ENCODE measurements at regions not wholly inside any gene's neighbourhood (a gene's known extent, or its start where the extent isn't known, plus 50 kb on each side); places are given as distances from the start of the nearest gene placed in this dataset.

DNA sequence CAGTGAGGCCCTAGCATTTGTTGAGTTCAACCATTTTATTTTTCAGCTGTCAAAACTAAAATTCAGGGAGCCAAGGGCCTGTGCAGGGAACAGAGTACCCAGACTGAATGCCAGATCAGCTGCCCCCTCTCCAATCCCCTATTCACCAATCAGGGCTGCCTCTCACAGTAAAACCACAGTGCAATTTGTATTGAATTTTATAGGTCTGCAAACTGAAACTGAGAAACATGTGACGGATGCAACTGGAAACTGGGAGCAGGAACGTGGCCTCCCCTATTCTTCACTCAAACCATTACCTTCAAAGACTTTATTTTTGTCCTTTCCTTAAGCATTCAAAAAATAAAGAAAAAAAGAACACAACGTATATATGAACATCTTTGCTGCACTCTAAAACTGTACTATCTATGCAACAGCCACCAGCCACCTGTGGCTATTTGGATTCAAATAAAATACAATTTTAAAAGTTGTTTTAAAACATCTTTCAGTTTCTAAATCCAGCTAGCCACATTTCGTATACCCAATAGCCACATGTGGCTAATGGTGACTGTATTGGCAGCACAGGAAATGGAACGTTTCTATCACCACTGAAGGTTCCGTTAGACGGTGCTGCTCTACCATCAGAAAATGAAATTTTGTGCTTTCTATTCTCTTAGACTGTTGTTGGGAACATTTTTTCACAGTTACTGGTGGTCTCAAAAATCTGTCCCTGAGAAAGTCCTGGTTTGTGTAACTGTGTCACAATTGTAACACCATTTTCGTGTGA lies 371.3 kb upstream of the FAR2 start:
- no peaks in the 10 kb centered on the region for H3K9me3 Mint-ChIP-seq
- H3K36me3 Mint-ChIP-seq (ENCODE audit: low read depth) = no peaks in the 10 kb centered on the region
- no peak for DNase-seq
- no peaks in the 10 kb centered on the region for H3K27me3 Mint-ChIP-seq (ENCODE audit: low read depth, poor library complexity)
- H3K27ac Mint-ChIP-seq = no peak overlapping the region
- no peak overlapping the region for H3K4me3 Mint-ChIP-seq
- H3K4me1 Mint-ChIP-seq = no peaks in the 10 kb centered on the region
- TF ChIP-seq, protein P1, sequence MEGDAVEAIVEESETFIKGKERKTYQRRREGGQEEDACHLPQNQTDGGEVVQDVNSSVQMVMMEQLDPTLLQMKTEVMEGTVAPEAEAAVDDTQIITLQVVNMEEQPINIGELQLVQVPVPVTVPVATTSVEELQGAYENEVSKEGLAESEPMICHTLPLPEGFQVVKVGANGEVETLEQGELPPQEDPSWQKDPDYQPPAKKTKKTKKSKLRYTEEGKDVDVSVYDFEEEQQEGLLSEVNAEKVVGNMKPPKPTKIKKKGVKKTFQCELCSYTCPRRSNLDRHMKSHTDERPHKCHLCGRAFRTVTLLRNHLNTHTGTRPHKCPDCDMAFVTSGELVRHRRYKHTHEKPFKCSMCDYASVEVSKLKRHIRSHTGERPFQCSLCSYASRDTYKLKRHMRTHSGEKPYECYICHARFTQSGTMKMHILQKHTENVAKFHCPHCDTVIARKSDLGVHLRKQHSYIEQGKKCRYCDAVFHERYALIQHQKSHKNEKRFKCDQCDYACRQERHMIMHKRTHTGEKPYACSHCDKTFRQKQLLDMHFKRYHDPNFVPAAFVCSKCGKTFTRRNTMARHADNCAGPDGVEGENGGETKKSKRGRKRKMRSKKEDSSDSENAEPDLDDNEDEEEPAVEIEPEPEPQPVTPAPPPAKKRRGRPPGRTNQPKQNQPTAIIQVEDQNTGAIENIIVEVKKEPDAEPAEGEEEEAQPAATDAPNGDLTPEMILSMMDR (IDR thresholded peaks at IDR 0.05) = no peak

DNA sequence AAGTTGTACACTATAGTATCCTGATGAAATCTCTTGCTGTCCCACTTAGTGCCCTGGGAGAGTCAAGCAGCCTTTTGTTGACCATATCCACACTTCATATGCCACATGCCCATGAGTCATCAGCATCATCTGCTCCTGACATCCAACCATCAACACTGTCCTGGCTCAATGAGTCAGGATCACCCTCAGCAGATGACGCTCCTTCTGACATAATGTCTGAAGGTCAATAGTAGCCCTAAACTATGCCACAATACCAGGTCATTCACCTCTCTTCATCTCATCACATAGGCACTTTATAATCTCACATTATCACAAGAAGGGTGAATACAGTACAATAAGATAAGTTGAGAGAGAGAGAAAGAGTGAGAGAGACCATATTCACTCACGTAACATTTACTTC lies 369.0 kb upstream of the FAR2 start:
- no peaks in the 10 kb centered on the region for H3K9me3 Mint-ChIP-seq
- no peak for DNase-seq
- TF ChIP-seq, protein P1 (IDR thresholded peaks at IDR 0.05) = no peak
- H3K4me3 Mint-ChIP-seq = no peak overlapping the region
- H3K27me3 Mint-ChIP-seq (ENCODE audit: low read depth, poor library complexity) = no peaks in the 10 kb centered on the region
- no peak overlapping the region for H3K27ac Mint-ChIP-seq
- no peaks in the 10 kb centered on the region for H3K36me3 Mint-ChIP-seq (ENCODE audit: low read depth)
- no peaks in the 10 kb centered on the region for H3K4me1 Mint-ChIP-seq

DNA sequence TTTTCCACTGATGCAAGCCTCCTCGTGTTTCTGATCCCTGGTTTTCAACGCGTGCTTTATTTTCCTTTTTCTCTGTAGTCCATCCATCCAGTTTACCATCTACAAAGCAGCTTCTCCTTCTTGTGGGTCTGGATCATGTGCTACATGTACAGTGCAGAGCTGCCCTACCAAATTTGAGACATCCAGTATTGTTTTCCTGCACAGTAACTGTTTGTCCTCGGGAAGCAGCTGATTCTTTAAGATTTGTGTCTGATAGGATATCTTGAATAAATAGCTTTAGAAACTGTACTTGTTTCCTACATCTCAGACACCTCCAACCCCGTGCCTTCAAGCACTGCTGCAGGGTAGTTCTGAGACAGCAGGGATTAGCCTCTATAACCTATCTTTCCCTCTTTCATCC lies 368.1 kb upstream of the FAR2 start:
- no peak overlapping the region for H3K4me3 Mint-ChIP-seq
- no peaks in the 10 kb centered on the region for H3K36me3 Mint-ChIP-seq (ENCODE audit: low read depth)
- TF ChIP-seq, protein P1 (IDR thresholded peaks at IDR 0.05) = no peak
- no peaks in the 10 kb centered on the region for H3K4me1 Mint-ChIP-seq
- H3K27ac Mint-ChIP-seq = no peak overlapping the region
- DNase-seq = no peak
- no peaks in the 10 kb centered on the region for H3K27me3 Mint-ChIP-seq (ENCODE audit: low read depth, poor library complexity)
- H3K9me3 Mint-ChIP-seq = no peaks in the 10 kb centered on the region

DNA sequence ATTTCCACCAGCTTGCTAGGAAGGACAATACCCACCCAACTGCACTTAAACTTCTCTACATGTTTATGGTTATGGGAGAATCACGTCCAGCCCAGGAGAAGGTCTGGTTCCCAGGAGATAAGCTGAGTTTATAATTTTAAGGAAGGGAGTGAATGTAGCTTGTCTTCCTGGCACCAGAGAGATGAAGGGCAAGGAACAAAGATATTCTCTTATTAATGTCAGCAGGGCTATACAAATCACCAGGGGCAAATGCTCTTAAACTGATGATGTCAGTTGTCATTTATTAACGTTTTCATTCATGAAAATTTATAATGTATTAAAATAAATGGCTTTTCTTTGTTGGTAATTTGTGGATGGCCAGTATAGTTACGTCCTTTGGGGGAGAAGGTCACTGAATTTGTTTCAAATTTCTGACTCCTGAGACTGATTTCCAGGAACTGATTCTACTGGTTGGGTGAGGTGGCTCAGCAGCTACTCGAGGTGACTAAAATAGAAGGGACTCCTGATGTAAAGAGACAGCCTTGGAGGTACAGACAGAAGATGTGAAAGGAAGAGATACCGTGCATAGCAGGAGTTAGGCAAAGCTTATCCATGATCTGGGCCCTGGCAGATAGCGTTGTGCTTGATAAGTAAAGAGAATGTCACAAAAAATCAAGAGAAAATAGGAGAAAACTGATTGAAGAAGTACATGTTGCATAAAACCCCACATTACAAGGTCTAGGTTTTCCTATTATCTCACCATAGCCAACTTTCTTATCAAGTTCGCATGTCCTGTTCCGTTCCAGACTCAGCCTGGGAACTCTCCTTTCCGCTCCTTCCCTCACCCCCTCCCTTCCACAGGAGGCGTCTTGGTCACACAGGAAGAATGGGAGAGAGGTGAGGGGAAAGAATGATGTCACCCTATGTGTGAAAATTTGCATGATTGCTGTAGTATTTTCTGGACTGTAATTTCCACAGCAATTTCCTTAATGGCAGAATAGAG lies 367.1 kb upstream of the FAR2 start:
- TF ChIP-seq, protein P1 (IDR thresholded peaks at IDR 0.05) = no peak
- no peaks in the 10 kb centered on the region for H3K4me1 Mint-ChIP-seq
- H3K27ac Mint-ChIP-seq = no peak overlapping the region
- H3K9me3 Mint-ChIP-seq = no peaks in the 10 kb centered on the region
- no peaks in the 10 kb centered on the region for H3K36me3 Mint-ChIP-seq (ENCODE audit: low read depth)
- no peaks in the 10 kb centered on the region for H3K27me3 Mint-ChIP-seq (ENCODE audit: low read depth, poor library complexity)
- no peak overlapping the region for H3K4me3 Mint-ChIP-seq
- DNase-seq = no peak

DNA sequence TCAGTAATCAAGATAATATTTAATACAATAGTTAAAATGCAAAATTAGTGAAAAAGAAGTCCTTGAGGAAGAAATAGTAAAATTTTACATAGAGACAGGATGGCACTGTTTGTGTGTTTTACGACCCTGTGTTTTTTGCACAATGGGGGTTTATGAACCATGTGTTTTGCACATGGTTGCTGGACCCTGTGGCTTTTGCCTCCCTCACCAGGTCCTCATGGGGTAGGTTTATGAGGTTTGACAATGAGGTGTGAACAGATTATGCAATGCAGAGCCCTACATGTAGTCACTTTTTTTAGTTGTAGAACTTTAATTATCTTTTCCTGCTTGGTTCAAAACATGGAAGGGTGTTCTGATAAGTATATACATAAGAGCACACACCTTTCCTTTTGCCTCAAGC lies 366.3 kb upstream of the FAR2 start:
- Mint-ChIP-seq H3K4me3 (no peak overlapping the region), H3K4me1 (no peaks in the 10 kb centered on the region), H3K36me3 (ENCODE audit: low read depth) (no peaks in the 10 kb centered on the region), H3K27me3 (ENCODE audit: low read depth, poor library complexity) (no peaks in the 10 kb centered on the region), H3K27ac (no peak overlapping the region), H3K9me3 (no peaks in the 10 kb centered on the region)
- TF ChIP-seq, protein P1 (IDR thresholded peaks at IDR 0.05) = no peak
- DNase-seq = no peak

Data from nephron progenitor cell (in vitro differentiated cells).